Stomach (tissue), 8 donors: ENCODE measurements at regions not wholly inside any gene's neighbourhood (a gene's known extent, or its start where the extent isn't known, plus 50 kb on each side); places are given as distances from the start of the nearest gene placed in this dataset.

ENCODE experiments used
- DNase-seq, 2 donors: peaks; one replicate each; pipeline versions ENCODE4 v3.0.0 to v3.0.0-alpha.2; 2013 to 2019
- H3K27ac ChIP-seq, 5 donors: fragments of 200-600 bp in 4 of 5; sonication (generic) in 4 of 5; one replicate each; pipeline ENCODE4 v1.5.1; 2013 to 2019; ENCODE audit warnings: mild to moderate bottlenecking in 1 of 5, moderate library complexity in 1 of 5
- H3K27me3 ChIP-seq, 3 donors: fragments of 200-600 bp; sonication (generic); one replicate each; pipeline ENCODE4 v1.5.1; 2017 to 2019; ENCODE audit warnings: mixed run types in 1 of 3
- H3K36me3 ChIP-seq, 4 donors: fragments of 200-600 bp; sonication (generic); 1 replicate in 3 of 4; 2 replicates in 1 of 4; pipeline ENCODE4 v1.5.1; 2016 to 2019
- H3K4me1 ChIP-seq, 4 donors: fragments of 200-600 bp; sonication (generic); one replicate each; pipeline ENCODE4 v1.5.1; 2016 to 2019
- H3K4me3 ChIP-seq, 4 donors: fragments of 200-600 bp; sonication (generic) in 3 of 4; one replicate each; pipeline ENCODE4 v1.5.1; 2016 to 2019; ENCODE audit warnings: mild to moderate bottlenecking in 1 of 4
- H3K9me3 ChIP-seq, 4 donors: fragments of 200-600 bp; sonication (generic); one replicate each; pipeline ENCODE4 v1.5.1; 2016 to 2019
- EP300 ChIP-seq: sonication (generic); formaldehyde crosslinking; IDR thresholded peaks from one replicate; pipeline ENCODE4 v1.6.1; 2017; ENCODE audit warnings: antibody characterized with exemption
- POLR2A ChIP-seq, 4 donors: fragments of 450-650 bp; IDR thresholded peaks; one replicate each; pipeline ENCODE4 v1.6.1; 2016; ENCODE audit warnings: antibody characterized with exemption in 4 of 4, control low read depth in 2 of 4, mild to moderate bottlenecking in 1 of 4, moderate library complexity in 1 of 4
- POLR2AphosphoS5 ChIP-seq, 3 donors: sonication (generic); formaldehyde crosslinking; IDR thresholded peaks; one replicate each; pipeline ENCODE4 v1.6.1; 2016; ENCODE audit warnings: antibody characterized with exemption in 3 of 3
- WGBS, 5 donors: extraction: QIAGEN DNeasy Blood & Tissue Kit in 3 of 5; methylation state at CpG; one replicate each; pipeline versions ENCODE4 v1.1.5 to v1.1.7; 2013 to 2018; 5-methylcytosine and 5-hydroxymethylcytosine counted together
- intact Hi-C: fragments of 100-400 bp; cut with DNase I; formaldehyde crosslinking; loops from one replicate; pipeline ENCODE4 v1.15.1; 2023; ENCODE audit warnings: low total_unique reads
- TF ChIP-seq, protein P1 (sequence below), 7 experiments: fragments of 450-650 bp in 4 of 7; fragments of 200-600 bp in 3 of 7; sonication (generic) in 3 of 7; IDR thresholded peaks; one replicate each; pipeline ENCODE4 v1.5.1; 2016 to 2019; ENCODE audit warnings: antibody characterized with exemption in 7 of 7, control low read depth in 2 of 7, mild to moderate bottlenecking in 1 of 7
- donor health status: healthy with polysubstance abuse.
- donor health status: Bipolar disorder and iron deficiency.
- donor health status: healthy.

DNA sequence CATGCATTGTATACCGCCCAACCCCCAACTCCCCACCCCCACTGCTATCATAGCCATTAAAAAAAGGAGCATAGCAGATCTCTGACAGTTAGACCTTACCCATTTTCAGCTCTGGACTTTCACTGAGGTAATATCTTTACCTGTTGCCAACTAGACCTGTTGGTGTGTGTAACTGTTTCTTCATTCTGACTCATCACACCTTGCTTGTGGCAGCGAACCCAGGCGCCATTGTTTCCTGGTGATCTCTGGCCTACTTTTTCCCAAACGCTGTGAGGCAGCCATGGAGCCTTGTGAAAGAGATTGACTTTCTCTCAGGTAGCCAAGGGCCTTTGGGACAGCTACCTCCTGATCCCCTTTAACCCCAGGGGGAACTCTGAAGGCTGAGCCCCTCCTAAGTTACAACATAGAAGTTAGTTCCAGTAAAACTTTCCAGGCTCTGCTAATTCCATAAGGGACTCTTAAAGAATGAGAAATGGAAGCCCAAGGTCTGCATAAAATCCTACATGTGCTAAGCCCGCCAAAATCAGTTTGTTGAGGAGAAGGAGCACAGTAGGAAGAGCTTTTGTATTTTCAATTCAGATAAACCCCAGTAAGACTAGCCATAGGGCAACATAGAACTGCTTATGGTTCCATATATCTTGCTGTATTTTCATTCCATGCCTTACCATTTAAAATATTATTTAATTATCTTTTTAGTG, 196.1 kb upstream of the CAMK1G start:
- H3K4me1 ChIP-seq = no peaks in the 10 kb centered on the region
- no peak for DNase-seq
- intact Hi-C loops = no loop called here
- no peak overlapping the region for H3K27ac ChIP-seq
- H3K27me3 ChIP-seq = no peaks in the 10 kb centered on the region
- TF ChIP-seq POLR2A (IDR thresholded peaks at IDR 0.05) (no peak), EP300 (no peak), POLR2AphosphoS5 (IDR thresholded peaks at IDR 0.05) (no peak)
- TF ChIP-seq, protein P1, sequence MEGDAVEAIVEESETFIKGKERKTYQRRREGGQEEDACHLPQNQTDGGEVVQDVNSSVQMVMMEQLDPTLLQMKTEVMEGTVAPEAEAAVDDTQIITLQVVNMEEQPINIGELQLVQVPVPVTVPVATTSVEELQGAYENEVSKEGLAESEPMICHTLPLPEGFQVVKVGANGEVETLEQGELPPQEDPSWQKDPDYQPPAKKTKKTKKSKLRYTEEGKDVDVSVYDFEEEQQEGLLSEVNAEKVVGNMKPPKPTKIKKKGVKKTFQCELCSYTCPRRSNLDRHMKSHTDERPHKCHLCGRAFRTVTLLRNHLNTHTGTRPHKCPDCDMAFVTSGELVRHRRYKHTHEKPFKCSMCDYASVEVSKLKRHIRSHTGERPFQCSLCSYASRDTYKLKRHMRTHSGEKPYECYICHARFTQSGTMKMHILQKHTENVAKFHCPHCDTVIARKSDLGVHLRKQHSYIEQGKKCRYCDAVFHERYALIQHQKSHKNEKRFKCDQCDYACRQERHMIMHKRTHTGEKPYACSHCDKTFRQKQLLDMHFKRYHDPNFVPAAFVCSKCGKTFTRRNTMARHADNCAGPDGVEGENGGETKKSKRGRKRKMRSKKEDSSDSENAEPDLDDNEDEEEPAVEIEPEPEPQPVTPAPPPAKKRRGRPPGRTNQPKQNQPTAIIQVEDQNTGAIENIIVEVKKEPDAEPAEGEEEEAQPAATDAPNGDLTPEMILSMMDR (IDR thresholded peaks at IDR 0.05) = no peak
- 80 to 89% (median 86%) methylated on average over 5 of the region's 5 CpGs for WGBS, 5 donors
- H3K36me3 ChIP-seq = no peaks in the 10 kb centered on the region
- no peak overlapping the region for H3K4me3 ChIP-seq
- no peaks in the 10 kb centered on the region for H3K9me3 ChIP-seq

- TF ChIP-seq EP300 (no peak), POLR2A (IDR thresholded peaks at IDR 0.05) (no peak), POLR2AphosphoS5 (IDR thresholded peaks at IDR 0.05) (no peak)
- TF ChIP-seq, protein P1 (IDR thresholded peaks at IDR 0.05) = no peak
- intact Hi-C loops = no loop called here
Measured at GRCh38 chr1:209387969-209388329, 195.6 kb upstream of the CAMK1G start.

DNA sequence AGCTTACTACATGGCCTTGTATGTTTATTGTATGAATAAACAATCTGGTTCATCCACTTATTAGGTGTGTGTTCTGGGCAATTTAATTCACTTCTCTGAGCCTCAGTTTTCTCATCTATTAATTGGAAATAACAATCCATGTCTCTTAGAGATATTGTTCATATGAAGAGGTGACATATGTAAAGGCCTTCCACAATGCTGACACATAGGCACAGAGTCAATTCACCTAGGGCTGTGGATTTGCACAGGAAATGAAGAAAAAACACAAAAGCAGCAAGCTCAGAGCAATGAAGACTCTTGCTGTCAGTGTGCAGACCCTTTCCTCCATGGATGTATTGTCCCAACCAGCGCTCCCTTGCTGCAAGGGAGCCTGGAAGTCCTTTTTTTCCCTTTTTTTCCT, 195.2 kb upstream of the CAMK1G start:
- H3K36me3 ChIP-seq = no peaks in the 10 kb centered on the region
- H3K27me3 ChIP-seq = no peaks in the 10 kb centered on the region
- intact Hi-C loops = no loop called here
- 78 to 97% (median 88%) methylated on average over 1 of the region's 1 CpG for WGBS, 5 donors
- H3K27ac ChIP-seq = no peak overlapping the region
- DNase-seq = no peak
- H3K4me1 ChIP-seq = no peaks in the 10 kb centered on the region
- no peak overlapping the region for H3K4me3 ChIP-seq
- H3K9me3 ChIP-seq = no peaks in the 10 kb centered on the region
- TF ChIP-seq, protein P1 (IDR thresholded peaks at IDR 0.05) = no peak
- TF ChIP-seq POLR2AphosphoS5 (IDR thresholded peaks at IDR 0.05) (no peak), POLR2A (IDR thresholded peaks at IDR 0.05) (no peak)

More at GRCh38 chr1:209387969-209388329, 195.6 kb upstream of the CAMK1G start:
- H3K27me3 ChIP-seq = no peaks in the 10 kb centered on the region
- no peak for DNase-seq
- H3K36me3 ChIP-seq = no peaks in the 10 kb centered on the region
- H3K4me1 ChIP-seq = no peaks in the 10 kb centered on the region
- WGBS, 5 donors = 71 to 94% (median 82%) methylated on average over 2 of the region's 2 CpGs
- no peak overlapping the region for H3K4me3 ChIP-seq
- H3K27ac ChIP-seq = no peak overlapping the region
- no peaks in the 10 kb centered on the region for H3K9me3 ChIP-seq

GRCh38 chr1:209389258-209389657, 194.3 kb upstream of the CAMK1G start:
- H3K9me3 ChIP-seq = no peaks in the 10 kb centered on the region
- intact Hi-C loops = no loop called here
- DNase-seq = no peak
- H3K4me1 ChIP-seq = no peaks in the 10 kb centered on the region
- H3K36me3 ChIP-seq = no peaks in the 10 kb centered on the region
- TF ChIP-seq POLR2A (IDR thresholded peaks at IDR 0.05) (no peak), POLR2AphosphoS5 (IDR thresholded peaks at IDR 0.05) (no peak), EP300 (no peak)
- TF ChIP-seq, protein P1 (IDR thresholded peaks at IDR 0.05) = no peak
- H3K27ac ChIP-seq = no peak overlapping the region
- 44 to 65% (median 48%) methylated on average over 1 of the region's 1 CpG for WGBS, 5 donors
- no peak overlapping the region for H3K4me3 ChIP-seq
- H3K27me3 ChIP-seq = no peaks in the 10 kb centered on the region
